ENCODE measurements at regions not wholly inside any gene's neighbourhood (a gene's known extent, or its start where the extent isn't known, plus 50 kb on each side); places are given as distances from the start of the nearest gene placed in this dataset.

GRCh38 chr17:53150101-53150698 is 672.5 kb upstream of the KIF2B start:
- TF ChIP-seq CTCF (IDR thresholded peaks at IDR 0.05), result no peak
- WGBS, 2 donors, result 27 to 38% methylated on average over 2 of the region's 2 CpGs
- no peaks in the 10 kb centered on the region for H3K9me3 ChIP-seq
- DNase-seq (no peak), ATAC-seq (peak in 2 of 4 donors; percentile 44 to 57), FAIRE-seq (no peak)
- no peak overlapping the region for H3K4me3 ChIP-seq
- H3K36me3 ChIP-seq, result no peaks in the 10 kb centered on the region
- H3K27ac ChIP-seq, result no peak overlapping the region
- no peaks in the 10 kb centered on the region for H3K4me1 ChIP-seq
- intact Hi-C loops (cut with DNase I), result no loop called here
- H3K27me3 ChIP-seq, result no peaks in the 10 kb centered on the region

GRCh38 chr17:53149316-53149715 is 673.4 kb upstream of the KIF2B start:
- intact Hi-C loops (cut with DNase I), result no loop called here
- 61 to 74% methylated on average over 3 of the region's 3 CpGs for WGBS, 2 donors
- no peaks in the 10 kb centered on the region for H3K9me3 ChIP-seq
- H3K27ac ChIP-seq, result no peak overlapping the region
- no peaks in the 10 kb centered on the region for H3K4me1 ChIP-seq
- FAIRE-seq (no peak), DNase-seq (no peak), ATAC-seq (no peak)
- no peak overlapping the region for H3K4me3 ChIP-seq
- no peak for TF ChIP-seq CTCF (IDR thresholded peaks at IDR 0.05)
- H3K36me3 ChIP-seq, result no peaks in the 10 kb centered on the region
- no peaks in the 10 kb centered on the region for H3K27me3 ChIP-seq

- ATAC-seq, result no peak
- no peak for DNase-seq
- TF ChIP-seq CTCF (IDR thresholded peaks at IDR 0.05), result no peak
- 61 to 78% methylated on average over 1 of the region's 1 CpG for WGBS, 2 donors
- Histone ChIP-seq H3K9me3 (no peaks in the 10 kb centered on the region), H3K4me1 (no peaks in the 10 kb centered on the region), H3K4me3 (no peak overlapping the region), H3K27ac (no peak overlapping the region), H3K27me3 (no peaks in the 10 kb centered on the region), H3K36me3 (no peaks in the 10 kb centered on the region)
- intact Hi-C loops (cut with DNase I), result no loop called here
- FAIRE-seq, result no peak
Observed at GRCh38 chr17:53148058-53148457, 674.7 kb upstream of the KIF2B start.

- intact Hi-C loops (cut with DNase I), result no loop called here
- H3K36me3 ChIP-seq, result no peaks in the 10 kb centered on the region
- H3K27me3 ChIP-seq, result no peaks in the 10 kb centered on the region
- no peak for DNase-seq
- no peak overlapping the region for H3K27ac ChIP-seq
- TF ChIP-seq CTCF (IDR thresholded peaks at IDR 0.05), result no peak
- ATAC-seq, result peak in 2 of 4 donors; percentile 11 to 44
- no peak for FAIRE-seq
- peaks cover 0 to 2% (median 0%) of the 10 kb centered on the region in 3 donors for H3K4me1 ChIP-seq
- no peaks in the 10 kb centered on the region for H3K9me3 ChIP-seq
- 16 to 20% methylated on average over 3 of the region's 3 CpGs for WGBS, 2 donors
- H3K4me3 ChIP-seq, result no peak overlapping the region
Observed at GRCh38 chr17:53142890-53143289, 679.8 kb upstream of the KIF2B start.

GRCh38 chr17:53141731-53142130 is 681.0 kb upstream of the KIF2B start:
- ATAC-seq (no peak), DNase-seq (no peak), FAIRE-seq (no peak)
- H3K27ac ChIP-seq, result no peak overlapping the region
- 73 to 91% methylated on average over 3 of the region's 3 CpGs for WGBS, 2 donors
- H3K4me1 ChIP-seq, result peaks cover 0 to 5% (median 0%) of the 10 kb centered on the region in 3 donors
- intact Hi-C loops (cut with DNase I), result no loop called here
- H3K4me3 ChIP-seq, result no peak overlapping the region
- H3K9me3 ChIP-seq, result no peaks in the 10 kb centered on the region
- no peaks in the 10 kb centered on the region for H3K36me3 ChIP-seq
- TF ChIP-seq CTCF (IDR thresholded peaks at IDR 0.05), result no peak
- H3K27me3 ChIP-seq, result no peaks in the 10 kb centered on the region
